ENCODE measurements at regions not wholly inside any gene's neighbourhood (a gene's known extent, or its start where the extent isn't known, plus 50 kb on each side); places are given as distances from the start of the nearest gene placed in this dataset.

DNA sequence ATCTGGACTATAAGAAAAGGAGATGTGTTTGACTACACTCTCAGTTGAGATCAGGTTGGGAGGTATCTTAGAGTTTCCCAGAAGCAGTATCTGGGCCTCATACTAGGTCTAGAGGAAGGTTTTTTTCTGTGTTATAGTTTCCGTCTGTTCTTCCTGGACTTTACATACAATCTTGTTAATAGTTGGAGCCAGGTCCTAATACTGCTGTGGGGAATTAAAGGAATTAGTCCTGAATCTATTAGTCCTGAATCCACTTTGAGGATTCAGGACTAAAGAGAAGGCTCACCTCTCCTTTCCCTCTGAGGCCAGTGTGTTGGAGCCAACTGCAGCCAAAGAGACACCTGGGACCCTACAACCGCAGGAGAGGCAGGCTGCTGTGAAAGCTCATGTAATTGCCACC, 445.7 kb upstream of the CLINT1 start:
- Mint-ChIP-seq H3K36me3 (no peaks in the 10 kb centered on the region), H3K27ac (no peak overlapping the region), H3K4me1 (no peaks in the 10 kb centered on the region), H3K4me3 (no peak overlapping the region), H3K27me3 (peaks cover 4% of the 10 kb centered on the region), H3K9me3 (no peaks in the 10 kb centered on the region)
- ATAC-seq (ENCODE audit: low read depth) (no peak), DNase-seq (ENCODE audit: low spot score in 2 of 2) (no peak)

DNA sequence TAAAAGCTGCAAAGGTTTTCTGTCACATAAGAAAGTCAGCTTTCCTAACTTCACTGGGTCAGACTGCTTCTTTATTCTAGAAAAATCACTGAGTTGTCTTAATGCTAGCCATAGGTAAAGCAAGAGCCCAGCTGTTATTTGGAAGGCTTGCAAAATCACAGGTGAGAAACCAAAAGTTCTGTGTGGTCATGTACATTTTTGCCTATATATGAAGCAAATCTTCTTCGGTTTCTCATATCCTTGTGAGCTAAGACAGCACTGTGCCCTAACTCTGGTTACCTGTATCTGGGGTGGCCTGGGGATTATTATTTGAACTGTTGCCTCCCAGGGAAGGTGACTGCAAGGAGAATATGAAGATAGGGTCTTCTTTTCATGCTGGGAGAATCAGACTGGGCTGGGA, 444.9 kb upstream of the CLINT1 start:
- no peak for DNase-seq (ENCODE audit: low spot score in 2 of 2)
- Mint-ChIP-seq H3K4me3 (no peak overlapping the region), H3K9me3 (no peaks in the 10 kb centered on the region), H3K36me3 (no peaks in the 10 kb centered on the region), H3K27ac (no peak overlapping the region), H3K4me1 (no peaks in the 10 kb centered on the region), H3K27me3 (peaks cover 4% of the 10 kb centered on the region)
- no peak for ATAC-seq (ENCODE audit: low read depth)

DNA sequence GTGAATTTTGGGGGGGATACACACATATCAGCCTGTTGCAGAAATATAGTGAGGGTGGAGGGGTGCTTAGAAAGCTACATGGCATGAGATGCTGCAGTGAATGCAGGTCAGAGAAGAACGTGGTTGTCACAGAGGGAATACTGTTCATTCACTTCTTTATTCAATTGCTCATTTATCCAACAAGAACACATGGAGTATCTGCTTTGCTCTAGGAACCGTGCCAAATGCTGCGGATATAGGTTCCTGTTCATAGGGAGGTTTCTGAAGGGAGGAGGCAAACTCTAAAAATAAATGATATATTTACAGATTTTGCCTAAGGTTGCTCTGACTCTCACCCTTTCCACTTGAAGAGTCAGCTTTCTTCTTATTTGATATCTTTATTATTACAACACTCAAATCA, 444.3 kb upstream of the CLINT1 start:
- peaks cover 4% of the 10 kb centered on the region for H3K27me3 Mint-ChIP-seq

DNA sequence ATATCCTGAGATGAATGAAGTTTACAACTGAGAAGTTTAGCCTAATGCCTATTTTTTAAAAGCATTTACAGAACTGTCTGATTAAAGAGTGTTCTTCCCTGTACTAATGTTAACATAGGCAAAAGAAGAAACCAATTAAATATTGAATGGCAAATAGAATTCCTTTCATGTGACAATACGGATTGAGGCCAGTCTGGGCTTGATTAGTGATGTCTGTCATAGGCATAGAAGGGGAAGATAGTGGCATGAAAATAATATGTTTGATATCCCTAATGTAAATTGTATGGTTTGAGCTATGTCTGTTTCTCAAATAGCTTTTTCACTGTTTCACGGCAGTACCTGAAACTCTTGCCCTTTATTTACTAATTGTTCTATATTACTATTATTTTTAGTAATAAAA, 443.1 kb upstream of the CLINT1 start:
- H3K27ac Mint-ChIP-seq: no peak overlapping the region
- H3K36me3 Mint-ChIP-seq: peaks cover 2% of the 10 kb centered on the region
- DNase-seq (ENCODE audit: low spot score in 2 of 2): no peak
- no peak for ATAC-seq (ENCODE audit: low read depth)
- no peaks in the 10 kb centered on the region for H3K4me1 Mint-ChIP-seq
- peaks cover 2% of the 10 kb centered on the region for H3K27me3 Mint-ChIP-seq
- H3K9me3 Mint-ChIP-seq: peaks cover 1% of the 10 kb centered on the region
- H3K4me3 Mint-ChIP-seq: no peak overlapping the region

More for the DNA sequence above, 444.3 kb upstream of the CLINT1 start:
- no peaks in the 10 kb centered on the region for H3K36me3 Mint-ChIP-seq
- DNase-seq (ENCODE audit: low spot score in 2 of 2) (no peak), ATAC-seq (ENCODE audit: low read depth) (no peak)
- H3K9me3 Mint-ChIP-seq: no peaks in the 10 kb centered on the region
- H3K4me1 Mint-ChIP-seq: no peaks in the 10 kb centered on the region
- no peak overlapping the region for H3K4me3 Mint-ChIP-seq
- H3K27ac Mint-ChIP-seq: no peak overlapping the region

DNA sequence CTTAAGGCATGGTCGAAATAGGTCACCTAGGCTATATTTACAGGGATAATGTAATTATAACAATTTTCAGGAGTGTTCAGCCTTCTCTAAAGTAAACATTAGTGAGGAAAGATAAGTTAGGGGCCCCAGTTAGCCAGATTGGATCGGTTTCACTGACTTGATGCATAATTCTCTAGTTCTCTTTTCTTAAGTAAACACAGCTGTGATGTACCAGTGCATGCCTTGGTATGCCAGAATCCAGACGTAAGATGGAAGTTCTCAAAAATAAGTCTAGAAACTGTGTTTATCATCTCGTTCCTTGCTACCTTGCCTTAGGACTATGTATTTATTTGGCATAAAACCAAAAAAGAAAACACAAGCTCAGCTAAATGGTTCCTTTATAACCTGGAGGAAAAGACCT, 442.2 kb upstream of the CLINT1 start:
- Mint-ChIP-seq H3K4me1 (no peaks in the 10 kb centered on the region), H3K9me3 (peaks cover 4% of the 10 kb centered on the region)
- no peak for ATAC-seq (ENCODE audit: low read depth)

DNA sequence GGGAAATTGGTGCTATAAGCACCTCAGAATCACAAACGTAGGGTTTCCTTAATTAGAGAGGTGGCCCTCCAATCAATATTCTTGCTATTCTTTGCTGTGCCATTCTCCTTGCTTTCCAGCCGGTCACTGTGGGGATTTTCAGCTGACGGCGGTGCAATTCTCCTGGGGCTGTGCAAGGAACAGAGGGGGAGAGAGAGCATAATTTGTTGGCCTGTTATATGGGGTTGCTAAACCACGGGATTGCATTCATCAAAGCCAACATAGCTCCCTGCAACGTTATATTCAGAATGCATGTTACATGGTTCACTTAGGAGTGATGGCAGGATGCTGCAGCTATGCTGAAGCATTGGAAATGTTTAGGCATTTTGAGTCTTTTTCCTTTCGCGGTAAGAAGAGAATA, 441.3 kb upstream of the CLINT1 start:
- H3K4me3 Mint-ChIP-seq: no peak overlapping the region
- peaks cover 1% of the 10 kb centered on the region for H3K27me3 Mint-ChIP-seq
- no peaks in the 10 kb centered on the region for H3K4me1 Mint-ChIP-seq
- H3K36me3 Mint-ChIP-seq: peaks cover 5% of the 10 kb centered on the region
- ATAC-seq (ENCODE audit: low read depth) (no peak), DNase-seq (ENCODE audit: low spot score in 2 of 2) (no peak)
- H3K9me3 Mint-ChIP-seq: peaks cover 4% of the 10 kb centered on the region
- no peak overlapping the region for H3K27ac Mint-ChIP-seq

More for the DNA sequence above, 442.2 kb upstream of the CLINT1 start:
- H3K4me3 Mint-ChIP-seq: no peak overlapping the region
- DNase-seq (ENCODE audit: low spot score in 2 of 2): no peak
- H3K36me3 Mint-ChIP-seq: peaks cover 5% of the 10 kb centered on the region
- no peak overlapping the region for H3K27ac Mint-ChIP-seq
- H3K27me3 Mint-ChIP-seq: peaks cover 1% of the 10 kb centered on the region

DNA sequence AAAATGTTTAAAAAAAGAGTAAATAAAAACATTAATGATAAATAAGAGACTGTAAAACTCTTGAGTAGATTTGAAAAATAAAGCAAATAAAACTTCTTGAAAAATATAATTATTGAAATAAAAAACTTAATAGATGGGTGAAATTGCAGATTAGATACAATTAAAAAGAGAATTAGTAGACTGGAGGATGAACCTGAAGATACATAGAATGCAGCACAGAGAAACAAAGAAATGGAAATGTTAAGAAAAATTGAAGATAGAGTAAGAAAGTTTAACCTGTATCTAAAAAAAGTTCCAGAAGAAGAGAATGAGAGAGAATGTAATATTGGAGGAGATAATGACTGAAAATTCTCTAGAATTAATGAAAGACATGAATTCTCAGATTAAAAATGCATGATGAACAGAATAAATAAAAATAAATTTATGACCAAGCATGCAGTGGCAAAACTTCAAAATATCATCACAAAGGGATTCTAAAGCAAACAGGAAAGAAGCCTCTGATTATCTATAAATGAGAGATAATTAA, 438.1 kb upstream of the CLINT1 start:
- ATAC-seq (ENCODE audit: low read depth): no peak
- DNase-seq (ENCODE audit: low spot score in 2 of 2): no peak
- Mint-ChIP-seq H3K4me3 (no peak overlapping the region), H3K27me3 (no peaks in the 10 kb centered on the region), H3K9me3 (peaks cover 8% of the 10 kb centered on the region), H3K27ac (no peak overlapping the region), H3K36me3 (peaks cover 5% of the 10 kb centered on the region), H3K4me1 (no peaks in the 10 kb centered on the region)

DNA sequence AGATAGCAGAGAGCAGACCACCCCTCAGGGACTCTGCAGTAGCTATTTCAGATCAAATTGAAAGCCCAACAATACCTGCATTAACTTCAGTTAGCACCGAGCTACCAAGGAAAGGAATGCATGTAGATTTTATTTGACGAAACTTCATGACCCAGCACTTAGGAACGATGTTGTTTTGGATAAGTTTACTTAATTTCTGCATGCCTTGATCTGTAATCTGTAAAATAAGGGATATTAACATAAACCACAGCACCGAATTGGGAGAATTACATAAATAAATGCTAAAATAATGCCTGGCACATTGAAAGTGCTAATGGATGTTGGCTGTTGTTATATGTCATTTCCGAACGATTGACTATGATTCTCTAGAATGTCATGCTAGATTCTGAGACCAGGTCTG, 435.8 kb upstream of the CLINT1 start:
- Mint-ChIP-seq H3K27me3 (no peaks in the 10 kb centered on the region), H3K4me3 (no peak overlapping the region), H3K27ac (no peak overlapping the region), H3K36me3 (peaks cover 5% of the 10 kb centered on the region), H3K9me3 (peaks cover 8% of the 10 kb centered on the region), H3K4me1 (no peaks in the 10 kb centered on the region)
- DNase-seq (ENCODE audit: low spot score in 2 of 2) (no peak), ATAC-seq (ENCODE audit: low read depth) (no peak)

DNA sequence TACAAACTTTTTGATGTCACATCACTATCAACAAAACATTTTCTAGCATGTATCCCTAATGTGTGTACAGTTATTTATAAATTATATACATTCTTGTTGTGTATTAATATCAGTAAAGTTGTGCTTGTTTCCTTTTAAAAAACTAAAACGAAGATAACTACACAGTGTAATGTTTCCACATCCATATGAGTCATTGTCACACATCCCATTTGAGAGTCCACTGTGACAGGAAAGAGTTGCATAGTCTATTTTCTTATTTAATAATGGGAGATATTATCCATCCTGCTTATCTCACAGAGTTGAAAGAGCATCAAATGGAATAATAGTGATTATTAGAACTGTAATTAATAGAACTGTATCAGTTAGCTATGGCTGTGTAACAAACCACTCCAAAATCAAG, 434.0 kb upstream of the CLINT1 start:
- Mint-ChIP-seq H3K36me3 (peaks cover 4% of the 10 kb centered on the region), H3K9me3 (peaks cover 8% of the 10 kb centered on the region), H3K27ac (no peak overlapping the region), H3K4me3 (no peak overlapping the region), H3K27me3 (no peaks in the 10 kb centered on the region), H3K4me1 (no peaks in the 10 kb centered on the region)
- DNase-seq (ENCODE audit: low spot score in 2 of 2) (no peak), ATAC-seq (ENCODE audit: low read depth) (no peak)

DNA sequence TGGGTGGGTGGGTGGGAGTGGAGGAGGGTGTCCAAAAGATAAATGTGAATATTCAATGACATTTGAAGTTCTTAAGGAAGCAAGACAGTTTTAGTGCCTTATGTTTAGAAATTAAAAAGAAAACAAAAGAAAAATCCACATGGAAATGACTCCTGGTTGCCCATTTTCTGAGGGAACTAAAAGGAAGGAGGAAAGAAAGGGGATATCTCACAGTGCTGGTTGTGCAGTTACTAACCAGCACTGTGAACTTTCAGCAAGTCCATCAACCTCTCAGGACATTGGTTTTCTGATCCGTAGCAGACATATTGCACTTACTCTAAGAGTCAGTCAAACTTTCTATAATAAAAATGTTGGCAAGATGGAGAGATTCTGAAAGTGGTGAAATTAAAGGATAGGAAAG, 431.0 kb upstream of the CLINT1 start:
- no peak overlapping the region for H3K27ac Mint-ChIP-seq
- no peaks in the 10 kb centered on the region for H3K4me1 Mint-ChIP-seq
- DNase-seq (ENCODE audit: low spot score in 2 of 2): no peak
- H3K36me3 Mint-ChIP-seq: no peaks in the 10 kb centered on the region
- H3K27me3 Mint-ChIP-seq: no peaks in the 10 kb centered on the region
- H3K4me3 Mint-ChIP-seq: no peak overlapping the region
- peaks cover 5% of the 10 kb centered on the region for H3K9me3 Mint-ChIP-seq
- ATAC-seq (ENCODE audit: low read depth): no peak

DNA sequence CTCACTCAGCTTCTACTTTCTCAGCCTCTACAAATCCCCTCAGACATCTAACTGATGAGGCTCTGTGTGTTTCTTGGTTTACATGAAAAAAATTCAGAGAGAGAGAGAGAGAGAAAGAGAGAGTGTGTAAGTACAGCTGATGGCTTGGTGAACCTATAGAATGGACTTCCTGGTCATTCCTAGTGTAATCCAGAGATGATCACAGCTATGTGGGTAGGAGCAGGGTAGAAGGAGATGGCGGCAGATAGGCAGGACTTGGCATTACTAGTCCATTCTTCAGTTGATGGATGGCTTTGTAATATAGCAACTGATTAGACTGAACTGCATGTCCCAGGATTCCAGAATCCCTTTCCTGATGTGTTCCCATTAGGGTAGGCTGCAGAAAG, 429.3 kb upstream of the CLINT1 start:
- H3K36me3 Mint-ChIP-seq: no peaks in the 10 kb centered on the region
- no peaks in the 10 kb centered on the region for H3K4me1 Mint-ChIP-seq
- DNase-seq (ENCODE audit: low spot score in 2 of 2): no peak
- no peaks in the 10 kb centered on the region for H3K27me3 Mint-ChIP-seq
- H3K9me3 Mint-ChIP-seq: peaks cover 2% of the 10 kb centered on the region
- H3K4me3 Mint-ChIP-seq: no peak overlapping the region
- ATAC-seq (ENCODE audit: low read depth): no peak
- no peak overlapping the region for H3K27ac Mint-ChIP-seq

DNA sequence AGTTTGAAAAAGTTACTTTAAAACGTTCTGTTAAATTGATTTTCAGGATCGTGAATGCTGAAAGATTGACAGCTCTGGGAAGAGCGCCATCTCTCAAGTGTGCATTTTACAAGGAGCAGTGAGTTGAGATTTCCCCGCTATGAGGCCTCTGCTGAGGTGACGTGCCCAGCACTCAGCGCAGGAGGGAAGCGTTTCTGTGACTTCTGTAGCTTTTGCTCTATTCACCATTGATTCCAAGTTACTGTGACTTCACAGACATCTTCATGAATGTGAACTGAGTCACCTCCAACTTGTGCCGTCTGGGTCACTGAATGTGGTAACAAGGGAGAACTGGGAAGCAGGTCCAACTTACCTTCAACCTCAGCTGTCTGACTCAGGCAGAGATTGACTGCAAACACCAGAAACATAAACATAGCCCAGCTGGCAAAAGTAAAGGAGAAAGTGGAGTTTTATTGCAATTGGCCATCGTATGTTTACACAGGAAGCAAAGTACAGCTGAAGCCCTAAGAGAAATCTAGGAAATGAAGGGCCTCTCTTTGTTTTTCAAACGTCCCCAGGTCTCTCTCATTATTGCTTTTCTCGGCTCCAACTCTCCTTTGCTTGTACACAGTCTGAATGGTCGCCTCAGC, 428.8 kb upstream of the CLINT1 start:
- Mint-ChIP-seq H3K27me3 (no peaks in the 10 kb centered on the region), H3K9me3 (peaks cover 1% of the 10 kb centered on the region), H3K4me3 (no peak overlapping the region), H3K27ac (no peak overlapping the region), H3K4me1 (no peaks in the 10 kb centered on the region), H3K36me3 (no peaks in the 10 kb centered on the region)
- ATAC-seq (ENCODE audit: low read depth) (no peak), DNase-seq (ENCODE audit: low spot score in 2 of 2) (no peak)

DNA sequence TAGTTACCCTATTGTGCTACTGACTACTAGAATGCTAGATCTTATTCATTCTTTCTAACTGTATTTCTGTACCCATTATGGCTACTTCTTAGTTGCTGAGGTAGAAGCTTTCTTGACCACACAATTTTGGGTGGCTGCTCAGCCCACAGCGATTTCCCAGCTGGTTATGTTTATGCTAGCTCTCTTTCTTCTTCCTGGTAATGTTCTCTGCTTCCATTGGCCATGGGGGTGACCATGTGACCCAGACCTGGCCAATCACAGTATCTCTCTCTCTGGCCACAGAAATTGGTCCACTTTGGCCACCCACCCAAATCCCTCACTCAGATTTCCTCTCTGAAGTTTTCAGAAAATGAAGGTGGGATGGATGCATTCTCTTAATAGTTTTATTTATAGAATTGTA, 427.9 kb upstream of the CLINT1 start:
- no peak for ATAC-seq (ENCODE audit: low read depth)
- Mint-ChIP-seq H3K4me3 (no peak overlapping the region), H3K27ac (no peak overlapping the region), H3K27me3 (peaks cover 2% of the 10 kb centered on the region), H3K4me1 (no peaks in the 10 kb centered on the region), H3K36me3 (no peaks in the 10 kb centered on the region), H3K9me3 (peaks cover 1% of the 10 kb centered on the region)
- DNase-seq (ENCODE audit: low spot score in 2 of 2): no peak

DNA sequence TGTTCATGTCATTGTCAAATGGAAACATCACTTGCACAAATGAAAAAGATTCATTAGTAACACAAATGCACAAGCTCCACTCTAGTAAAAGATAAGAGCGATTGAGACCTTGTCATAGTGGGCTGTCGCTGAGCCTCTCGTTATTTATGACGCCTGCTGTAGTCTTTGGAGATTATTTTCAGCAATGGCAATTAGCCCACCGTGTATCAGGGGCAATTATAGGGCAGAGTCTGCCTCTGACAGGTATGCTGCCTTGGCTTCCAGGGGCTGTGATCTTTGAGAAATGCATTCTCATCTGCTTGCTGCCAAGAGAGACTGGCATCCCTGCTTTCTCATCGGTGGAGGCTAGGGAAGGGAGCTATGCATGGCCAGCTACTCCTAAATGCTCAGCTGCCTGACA, 426.8 kb upstream of the CLINT1 start:
- Mint-ChIP-seq H3K36me3 (no peaks in the 10 kb centered on the region), H3K4me3 (no peak overlapping the region), H3K27ac (no peak overlapping the region), H3K27me3 (peaks cover 2% of the 10 kb centered on the region), H3K4me1 (no peaks in the 10 kb centered on the region), H3K9me3 (peaks cover 3% of the 10 kb centered on the region)
- ATAC-seq (ENCODE audit: low read depth) (no peak), DNase-seq (ENCODE audit: low spot score in 2 of 2) (no peak)

DNA sequence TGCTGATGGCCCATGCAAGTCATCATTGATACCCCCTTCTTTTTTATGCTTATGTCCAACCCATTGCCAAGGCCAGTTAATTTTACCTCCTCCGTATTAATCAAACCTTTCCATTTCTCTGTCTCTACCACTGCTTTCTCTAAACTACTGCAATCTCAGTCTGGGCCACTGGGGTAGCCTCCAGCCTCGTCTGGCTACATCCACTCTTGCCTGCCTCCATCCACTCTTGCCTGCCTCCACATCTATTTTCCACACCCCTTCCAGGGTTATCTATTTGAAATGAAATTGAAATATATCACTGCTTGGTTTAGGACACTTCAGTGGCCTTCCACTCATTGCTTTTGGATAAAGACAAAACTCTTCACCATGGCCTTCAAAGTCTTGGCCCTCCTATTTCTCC, 425.3 kb upstream of the CLINT1 start:
- Mint-ChIP-seq H3K36me3 (no peaks in the 10 kb centered on the region), H3K27ac (no peak overlapping the region), H3K9me3 (peaks cover 3% of the 10 kb centered on the region), H3K4me3 (no peak overlapping the region), H3K27me3 (peaks cover 2% of the 10 kb centered on the region), H3K4me1 (no peaks in the 10 kb centered on the region)
- DNase-seq (ENCODE audit: low spot score in 2 of 2) (no peak), ATAC-seq (ENCODE audit: low read depth) (no peak)
